SU-DHL-6 (cell line): ENCODE measurements at regions not wholly inside any gene's neighbourhood (a gene's known extent, or its start where the extent isn't known, plus 50 kb on each side); places are given as distances from the start of the nearest gene placed in this dataset.

Experiments used
- H2AFZ ChIP-seq: fragments of 200-600 bp; sonication (generic); 2 replicates; pipeline ENCODE4 v1.6.1; 2014; ENCODE audit warnings: low read depth, mild to moderate bottlenecking, moderate library complexity, mixed read lengths, antibody characterized with exemption, low read length; ENCODE audit not compliant: severe bottlenecking
- H3F3A ChIP-seq: fragments of 200-600 bp; shearing (Covaris generic); 2 replicates; pipeline ENCODE4 v1.6.0; 2016; ENCODE audit warnings: antibody characterized with exemption, mild to moderate bottlenecking; ENCODE audit not compliant: insufficient read depth
- H3K27ac ChIP-seq: fragments of 200-600 bp; sonication (generic); 2 replicates; pipeline ENCODE4 v1.5.1; 2016; ENCODE audit warnings: low read depth, mild to moderate bottlenecking, low read length, moderate library complexity, mixed read lengths
- H3K27me3 ChIP-seq: fragments of 200-600 bp; sonication (generic), shearing (Covaris generic); 2 replicates; pipeline ENCODE4 v1.6.0; 2014; ENCODE audit warnings: mild to moderate bottlenecking, low read length
- H3K36me3 ChIP-seq: fragments of 200-600 bp; sonication (generic); 2 replicates; pipeline ENCODE4 v1.6.1; 2014; ENCODE audit warnings: mild to moderate bottlenecking, low read length, mixed read lengths
- H3K4me2 ChIP-seq: fragments of 300-600, 200-600 bp; shearing (Covaris generic), sonication (generic); 2 replicates; pipeline ENCODE4 v1.6.0; 2014; ENCODE audit warnings: low read length, low read depth, mild to moderate bottlenecking; ENCODE audit not compliant: poor library complexity, severe bottlenecking
- H3K4me3 ChIP-seq: fragments of 200-600 bp; sonication (generic); 2 replicates; pipeline ENCODE4 v1.5.1; 2014; ENCODE audit warnings: antibody characterized with exemption, low read length, mild to moderate bottlenecking, mixed read lengths; ENCODE audit not compliant: insufficient read depth, poor library complexity, severe bottlenecking
- H3K79me2 ChIP-seq: fragments of 200-600 bp; sonication (generic); 2 replicates; pipeline ENCODE4 v1.6.1; 2014; ENCODE audit warnings: mild to moderate bottlenecking, low read length, moderate library complexity; ENCODE audit not compliant: insufficient read depth
- H3K9ac ChIP-seq: fragments of 200-600 bp; sonication (generic); 2 replicates; pipeline ENCODE4 v1.7.0; 2014; ENCODE audit warnings: mild to moderate bottlenecking, low read length
- H3K9me2 ChIP-seq: fragments of 200-600 bp; sonication (generic); replicated peaks from 2 replicates; pipeline ENCODE4 v1.6.1; 2014; ENCODE audit warnings: low read length; ENCODE audit not compliant: insufficient read depth
- H3K9me3 ChIP-seq: fragments of 200-600 bp; sonication (generic); 2 replicates; pipeline ENCODE4 v1.6.1; 2014; ENCODE audit warnings: low read length, mixed read lengths; ENCODE audit not compliant: insufficient read depth
- H4K20me1 ChIP-seq: fragments of 200-600 bp; sonication (generic); 2 replicates; pipeline ENCODE4 v1.6.1; 2014; ENCODE audit warnings: low read depth, mild to moderate bottlenecking, antibody characterized with exemption, low read length, moderate library complexity, mixed read lengths
- EZH2phosphoT487 ChIP-seq: fragments of 200-600 bp; sonication (generic), shearing (Covaris generic); conservative IDR thresholded peaks from 2 replicates; pipeline ENCODE4 v1.6.1; 2018; ENCODE audit warnings: mild to moderate bottlenecking, antibody characterized with exemption, low read length, moderate library complexity, mixed read lengths
- TF ChIP-seq, protein P1 (sequence below): fragments of 200-600 bp; sonication (generic); IDR thresholded peaks from one replicate; pipeline ENCODE4 v1.5.1; 2017; ENCODE audit warnings: antibody characterized with exemption, mild to moderate bottlenecking, low read length, moderate library complexity; ENCODE audit not compliant: insufficient read depth, poor library complexity, severe bottlenecking

DNA sequence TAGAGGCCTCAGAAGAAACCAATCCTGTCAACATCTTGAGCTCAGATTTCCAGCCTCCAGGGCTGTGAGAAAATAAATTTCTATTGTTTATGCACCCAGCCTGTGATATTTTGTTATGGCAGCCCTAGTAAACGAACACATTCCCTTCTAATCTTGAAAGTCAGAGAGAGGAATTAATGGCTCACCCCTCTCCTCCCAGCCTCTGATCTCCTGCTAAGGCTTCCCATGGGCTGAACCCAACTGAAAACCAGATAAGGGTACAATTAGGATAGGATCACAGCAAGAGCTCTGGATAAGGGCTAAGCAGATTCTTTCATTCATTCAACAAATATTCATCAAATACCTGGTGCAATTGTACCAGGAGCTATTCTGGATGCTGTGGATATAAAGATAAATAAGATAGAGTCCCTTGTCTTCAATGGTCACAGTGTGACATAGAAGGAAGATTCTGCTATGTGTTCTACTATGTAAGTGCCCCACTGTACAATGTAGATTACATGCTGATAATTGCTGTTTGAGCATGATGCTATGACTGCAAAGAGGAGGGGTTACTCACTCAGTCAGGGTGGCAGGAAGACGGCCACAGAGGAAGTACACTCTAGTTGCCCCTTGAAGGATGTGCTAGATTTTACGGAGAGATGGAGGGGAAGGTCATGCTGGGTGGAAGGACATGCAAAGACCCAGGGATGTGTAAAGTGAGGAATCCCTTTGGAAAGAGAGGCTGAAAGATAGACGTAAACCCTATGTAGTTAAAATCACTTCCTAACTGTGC lies 203.3 kb upstream of the JUN start:
- TF ChIP-seq EZH2phosphoT487, result no peak
- TF ChIP-seq, protein P1, sequence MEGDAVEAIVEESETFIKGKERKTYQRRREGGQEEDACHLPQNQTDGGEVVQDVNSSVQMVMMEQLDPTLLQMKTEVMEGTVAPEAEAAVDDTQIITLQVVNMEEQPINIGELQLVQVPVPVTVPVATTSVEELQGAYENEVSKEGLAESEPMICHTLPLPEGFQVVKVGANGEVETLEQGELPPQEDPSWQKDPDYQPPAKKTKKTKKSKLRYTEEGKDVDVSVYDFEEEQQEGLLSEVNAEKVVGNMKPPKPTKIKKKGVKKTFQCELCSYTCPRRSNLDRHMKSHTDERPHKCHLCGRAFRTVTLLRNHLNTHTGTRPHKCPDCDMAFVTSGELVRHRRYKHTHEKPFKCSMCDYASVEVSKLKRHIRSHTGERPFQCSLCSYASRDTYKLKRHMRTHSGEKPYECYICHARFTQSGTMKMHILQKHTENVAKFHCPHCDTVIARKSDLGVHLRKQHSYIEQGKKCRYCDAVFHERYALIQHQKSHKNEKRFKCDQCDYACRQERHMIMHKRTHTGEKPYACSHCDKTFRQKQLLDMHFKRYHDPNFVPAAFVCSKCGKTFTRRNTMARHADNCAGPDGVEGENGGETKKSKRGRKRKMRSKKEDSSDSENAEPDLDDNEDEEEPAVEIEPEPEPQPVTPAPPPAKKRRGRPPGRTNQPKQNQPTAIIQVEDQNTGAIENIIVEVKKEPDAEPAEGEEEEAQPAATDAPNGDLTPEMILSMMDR, result no peak
- Histone ChIP-seq H3K4me2 (no peak overlapping the region), H3K79me2 (no peaks in the 10 kb centered on the region), H2AFZ (no peak overlapping the region), H3F3A (no peaks in the 10 kb centered on the region), H3K9ac (no peak overlapping the region), H3K27ac (no peak overlapping the region), H3K9me3 (no peaks in the 10 kb centered on the region), H3K27me3 (no peaks in the 10 kb centered on the region), H3K9me2 (no peaks in the 10 kb centered on the region), H4K20me1 (no peaks in the 10 kb centered on the region), H3K36me3 (no peaks in the 10 kb centered on the region), H3K4me3 (no peak overlapping the region)

DNA sequence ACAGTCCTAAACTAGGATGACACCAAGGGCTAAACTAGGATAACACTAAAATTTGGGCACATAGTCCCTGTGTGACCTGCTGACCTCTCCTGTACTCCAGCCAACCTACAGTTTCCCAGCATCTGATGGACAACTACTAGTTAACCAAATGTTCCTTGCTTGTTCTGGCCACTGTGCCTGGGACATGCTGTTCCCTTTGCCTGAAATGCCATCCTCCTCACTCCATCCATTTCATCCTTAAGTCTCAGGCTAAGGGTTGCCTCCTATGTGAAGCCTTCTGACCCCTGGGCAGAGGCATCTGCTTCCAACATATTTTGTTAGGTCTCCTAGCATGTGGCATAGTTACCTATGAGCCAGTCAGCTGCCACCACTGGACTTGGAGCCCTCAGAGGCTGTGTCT lies 204.9 kb upstream of the JUN start:
- no peaks in the 10 kb centered on the region for H4K20me1 ChIP-seq
- H3K9ac ChIP-seq, result no peak overlapping the region
- no peaks in the 10 kb centered on the region for H3K36me3 ChIP-seq
- TF ChIP-seq, protein P1, result no peak
- no peak for TF ChIP-seq EZH2phosphoT487
- H3K27ac ChIP-seq, result no peak overlapping the region
- no peak overlapping the region for H3K4me3 ChIP-seq
- no peak overlapping the region for H2AFZ ChIP-seq
- no peaks in the 10 kb centered on the region for H3K9me3 ChIP-seq
- H3K9me2 ChIP-seq, result no peaks in the 10 kb centered on the region
- no peak overlapping the region for H3K4me2 ChIP-seq
- H3F3A ChIP-seq, result no peaks in the 10 kb centered on the region
- H3K27me3 ChIP-seq, result no peaks in the 10 kb centered on the region
- no peaks in the 10 kb centered on the region for H3K79me2 ChIP-seq

DNA sequence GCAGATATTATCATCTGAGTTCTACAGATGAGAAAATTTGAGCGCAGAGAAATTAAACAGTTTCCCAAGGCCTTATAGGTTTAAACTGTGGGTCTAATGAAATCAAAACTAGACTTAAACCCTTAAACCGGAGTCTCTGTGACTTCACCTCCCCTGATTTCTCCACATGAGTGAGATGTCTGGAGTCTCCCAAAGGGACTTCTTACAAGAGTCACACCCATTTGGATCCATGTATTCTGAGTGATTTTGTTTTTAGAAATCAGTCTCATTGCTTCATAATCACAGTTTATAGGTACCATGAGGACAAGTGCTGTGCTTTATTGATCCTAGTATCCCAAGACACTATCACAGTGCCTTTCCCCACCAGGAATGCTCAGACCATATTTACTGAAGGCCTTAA lies 206.0 kb upstream of the JUN start:
- no peaks in the 10 kb centered on the region for H3K27me3 ChIP-seq
- no peak overlapping the region for H3K4me2 ChIP-seq
- no peak overlapping the region for H3K27ac ChIP-seq
- H3K79me2 ChIP-seq, result no peaks in the 10 kb centered on the region
- no peak overlapping the region for H2AFZ ChIP-seq
- no peaks in the 10 kb centered on the region for H3K36me3 ChIP-seq
- H3K9me2 ChIP-seq, result no peaks in the 10 kb centered on the region
- no peaks in the 10 kb centered on the region for H4K20me1 ChIP-seq
- H3K9ac ChIP-seq, result no peak overlapping the region
- no peaks in the 10 kb centered on the region for H3F3A ChIP-seq
- no peak for TF ChIP-seq EZH2phosphoT487
- TF ChIP-seq, protein P1, result no peak
- no peaks in the 10 kb centered on the region for H3K9me3 ChIP-seq
- no peak overlapping the region for H3K4me3 ChIP-seq
